ENCODE measurements at regions not wholly inside any gene's neighbourhood (a gene's known extent, or its start where the extent isn't known, plus 50 kb on each side); places are given as distances from the start of the nearest gene placed in this dataset.
"Not testable (repeated sequence)": the region's sequence is repeated elsewhere in the genome, so short reads cannot be mapped to it uniquely, and the experiment has no call there.

GRCh38 chr16:19960183-19960582 is 75.5 kb upstream of the GPRC5B start:
- intact Hi-C loops (cut with micrococcal nuclease) = no loop called here
- Mint-ChIP-seq H3K4me3 (ENCODE audit: unreplicated experiment) (no peak overlapping the region), H3K27me3 (ENCODE audit: insufficient read depth, unreplicated experiment) (peaks cover 32% of the 10 kb centered on the region), H3K36me3 (ENCODE audit: insufficient read depth, unreplicated experiment) (no peaks in the 10 kb centered on the region), H3K4me1 (ENCODE audit: insufficient read depth, unreplicated experiment) (no peaks in the 10 kb centered on the region), H3K9me3 (ENCODE audit: unreplicated experiment) (no peaks in the 10 kb centered on the region), H3K27ac (ENCODE audit: low read depth, unreplicated experiment) (no peak overlapping the region)
- no peak for TF ChIP-seq CTCF (IDR thresholded peaks at IDR 0.05; ENCODE audit: unreplicated experiment)
- POLR2A ChIA-PET = no interaction called here
- CTCF ChIA-PET = no interaction called here
- no TSS peak for BruUV-seq (replicated peaks)
- DNase-seq (ENCODE audit: unreplicated experiment) = no peak

GRCh38 chr16:19959736-19960135 is 75.1 kb upstream of the GPRC5B start:
- no TSS peak for BruUV-seq (replicated peaks)
- H3K9me3 Mint-ChIP-seq (ENCODE audit: unreplicated experiment) = no peaks in the 10 kb centered on the region
- intact Hi-C loops (cut with micrococcal nuclease) = no loop called here

GRCh38 chr16:19955896-19956295 is 71.2 kb upstream of the GPRC5B start:
- BruUV-seq (replicated peaks); DNase-seq (ENCODE audit: unreplicated experiment); H3K27ac Mint-ChIP-seq (ENCODE audit: low read depth, unreplicated experiment); POLR2A ChIA-PET; H3K4me1 Mint-ChIP-seq (ENCODE audit: insufficient read depth, unreplicated experiment); H3K4me3 Mint-ChIP-seq (ENCODE audit: unreplicated experiment); H3K9me3 Mint-ChIP-seq (ENCODE audit: unreplicated experiment); H3K36me3 Mint-ChIP-seq (ENCODE audit: insufficient read depth, unreplicated experiment); CTCF ChIA-PET; intact Hi-C loops (cut with micrococcal nuclease): not testable (repeated sequence)
- H3K27me3 Mint-ChIP-seq (ENCODE audit: insufficient read depth, unreplicated experiment) = peaks cover 50% of the 10 kb centered on the region

More at GRCh38 chr16:19959736-19960135, 75.1 kb upstream of the GPRC5B start:
- H3K4me3 Mint-ChIP-seq (ENCODE audit: unreplicated experiment) = no peak overlapping the region
- TF ChIP-seq CTCF (IDR thresholded peaks at IDR 0.05; ENCODE audit: unreplicated experiment) = no peak
- H3K4me1 Mint-ChIP-seq (ENCODE audit: insufficient read depth, unreplicated experiment) = no peaks in the 10 kb centered on the region
- DNase-seq (ENCODE audit: unreplicated experiment) = no peak
- ChIA-PET POLR2A (no interaction called here), CTCF (no interaction called here)
- H3K36me3 Mint-ChIP-seq (ENCODE audit: insufficient read depth, unreplicated experiment) = no peaks in the 10 kb centered on the region
- H3K27ac Mint-ChIP-seq (ENCODE audit: low read depth, unreplicated experiment) = no peak overlapping the region
- H3K27me3 Mint-ChIP-seq (ENCODE audit: insufficient read depth, unreplicated experiment) = peaks cover 32% of the 10 kb centered on the region

- peaks cover 48% of the 10 kb centered on the region for H3K27me3 Mint-ChIP-seq (ENCODE audit: insufficient read depth, unreplicated experiment)
- DNase-seq (ENCODE audit: unreplicated experiment); H3K27ac Mint-ChIP-seq (ENCODE audit: low read depth, unreplicated experiment); BruUV-seq (replicated peaks); H3K9me3 Mint-ChIP-seq (ENCODE audit: unreplicated experiment); intact Hi-C loops (cut with micrococcal nuclease); H3K4me3 Mint-ChIP-seq (ENCODE audit: unreplicated experiment); H3K4me1 Mint-ChIP-seq (ENCODE audit: insufficient read depth, unreplicated experiment); H3K36me3 Mint-ChIP-seq (ENCODE audit: insufficient read depth, unreplicated experiment): not testable (repeated sequence)
- CTCF ChIA-PET = interaction anchor here (1.5 kb wide), 1 partner anchor 47 kb away, joined by 4 read pairs; no protein-coding TSS in a partner anchor
- POLR2A ChIA-PET = interaction anchor here (0.7 kb wide), 1 partner anchor 373 kb away, joined by 3 read pairs; no protein-coding TSS in a partner anchor
Measured at GRCh38 chr16:19955084-19955483, 70.4 kb upstream of the GPRC5B start.

GRCh38 chr16:19948186-19949104 is 63.8 kb upstream of the GPRC5B start:
- H3K4me3 Mint-ChIP-seq (ENCODE audit: unreplicated experiment) = no peak overlapping the region
- H3K27ac Mint-ChIP-seq (ENCODE audit: low read depth, unreplicated experiment) = peak overlapping the region; percentile 55
- H3K9me3 Mint-ChIP-seq (ENCODE audit: unreplicated experiment) = no peaks in the 10 kb centered on the region
- H3K36me3 Mint-ChIP-seq (ENCODE audit: insufficient read depth, unreplicated experiment) = no peaks in the 10 kb centered on the region
- no peak for TF ChIP-seq CTCF (IDR thresholded peaks at IDR 0.05; ENCODE audit: unreplicated experiment)
- intact Hi-C loops (cut with micrococcal nuclease) = no loop called here
- BruUV-seq (replicated peaks) = no TSS peak
- H3K4me1 Mint-ChIP-seq (ENCODE audit: insufficient read depth, unreplicated experiment) = no peaks in the 10 kb centered on the region
- CTCF ChIA-PET = interaction anchor here (1.1 kb wide), 1 partner anchor 10 kb away, joined by 3 read pairs; no protein-coding TSS in a partner anchor
- POLR2A ChIA-PET = no interaction called here
- DNase-seq (ENCODE audit: unreplicated experiment) = no peak
- peaks cover 56% of the 10 kb centered on the region for H3K27me3 Mint-ChIP-seq (ENCODE audit: insufficient read depth, unreplicated experiment)

Data from MCF 10A (cell line).